Nephron progenitor cell (in vitro differentiated cells): ENCODE measurements at regions not wholly inside any gene's neighbourhood (a gene's known extent, or its start where the extent isn't known, plus 50 kb on each side); places are given as distances from the start of the nearest gene placed in this dataset.

Experiments used
- DNase-seq: peaks from one replicate; pipeline ENCODE4 v3.0.0; 2021
- H3K27ac Mint-ChIP-seq: 2 replicates; pipeline ENCODE4 v1.8.0; 2021; ENCODE audit warnings: mild to moderate bottlenecking, moderate library complexity, mixed read lengths
- H3K27me3 Mint-ChIP-seq: 2 replicates; pipeline ENCODE4 v1.8.0; 2021; ENCODE audit warnings: mild to moderate bottlenecking, low read depth, mixed read lengths; ENCODE audit not compliant: poor library complexity
- H3K36me3 Mint-ChIP-seq: 2 replicates; pipeline ENCODE4 v1.8.0; 2021; ENCODE audit warnings: low read depth, mixed read lengths
- H3K4me1 Mint-ChIP-seq: 2 replicates; pipeline ENCODE4 v1.8.0; 2021; ENCODE audit warnings: mixed read lengths
- H3K4me3 Mint-ChIP-seq: 2 replicates; pipeline ENCODE4 v1.8.0; 2021; ENCODE audit warnings: mild to moderate bottlenecking, moderate library complexity, mixed read lengths
- H3K9me3 Mint-ChIP-seq: 2 replicates; pipeline ENCODE4 v1.8.0; 2021; ENCODE audit warnings: mild to moderate bottlenecking, moderate library complexity, mixed read lengths
- CTCF ChIP-seq: fragments of 200-600 bp; sonication (generic); IDR thresholded peaks from 2 replicates; pipeline ENCODE4 v1.5.0; 2021; ENCODE audit warnings: antibody characterized with exemption

- no peaks in the 10 kb centered on the region for H3K4me1 Mint-ChIP-seq
- H3K27ac Mint-ChIP-seq: no peak overlapping the region
- H3K36me3 Mint-ChIP-seq: no peaks in the 10 kb centered on the region
- peaks cover 7% of the 10 kb centered on the region for H3K27me3 Mint-ChIP-seq
- no peak for DNase-seq
- TF ChIP-seq CTCF: no peak
- no peaks in the 10 kb centered on the region for H3K9me3 Mint-ChIP-seq
- H3K4me3 Mint-ChIP-seq: no peak overlapping the region
These were observed 276.4 kb upstream of the CXCR4 start for GRCh38 chr2:136394136-136395060.

GRCh38 chr2:136393514-136393913, 275.6 kb upstream of the CXCR4 start:
- Mint-ChIP-seq H3K36me3 (no peaks in the 10 kb centered on the region), H3K9me3 (no peaks in the 10 kb centered on the region), H3K27ac (no peak overlapping the region), H3K4me1 (no peaks in the 10 kb centered on the region), H3K27me3 (peaks cover 7% of the 10 kb centered on the region), H3K4me3 (no peak overlapping the region)
- no peak for DNase-seq
- no peak for TF ChIP-seq CTCF

- no peak for TF ChIP-seq CTCF
- H3K9me3 Mint-ChIP-seq: no peaks in the 10 kb centered on the region
- H3K27me3 Mint-ChIP-seq: peaks cover 7% of the 10 kb centered on the region
- no peak overlapping the region for H3K27ac Mint-ChIP-seq
- no peak for DNase-seq
- no peaks in the 10 kb centered on the region for H3K4me1 Mint-ChIP-seq
- H3K36me3 Mint-ChIP-seq: no peaks in the 10 kb centered on the region
- H3K4me3 Mint-ChIP-seq: no peak overlapping the region
These were observed 275.1 kb upstream of the CXCR4 start for GRCh38 chr2:136392897-136393505.

GRCh38 chr2:136389809-136390208, 271.9 kb upstream of the CXCR4 start:
- no peak for DNase-seq
- Mint-ChIP-seq H3K27me3 (no peaks in the 10 kb centered on the region), H3K9me3 (no peaks in the 10 kb centered on the region), H3K4me1 (peaks cover 14% of the 10 kb centered on the region), H3K4me3 (no peak overlapping the region), H3K27ac (no peak overlapping the region), H3K36me3 (no peaks in the 10 kb centered on the region)
- TF ChIP-seq CTCF: no peak

- no peak overlapping the region for H3K4me3 Mint-ChIP-seq
- no peaks in the 10 kb centered on the region for H3K36me3 Mint-ChIP-seq
- H3K9me3 Mint-ChIP-seq: no peaks in the 10 kb centered on the region
- no peak for TF ChIP-seq CTCF
- H3K27me3 Mint-ChIP-seq: peaks cover 3% of the 10 kb centered on the region
- peaks cover 44% of the 10 kb centered on the region for H3K4me1 Mint-ChIP-seq
- DNase-seq: no peak
- H3K27ac Mint-ChIP-seq: peak overlapping the region; percentile 11
These were observed 268.1 kb upstream of the CXCR4 start for GRCh38 chr2:136386046-136386445.
